ENCODE measurements at regions not wholly inside any gene's neighbourhood (a gene's known extent, or its start where the extent isn't known, plus 50 kb on each side); places are given as distances from the start of the nearest gene placed in this dataset.
A peak's percentile ranks its signal among the peaks of the same experiment; 100 is the strongest.

DNA sequence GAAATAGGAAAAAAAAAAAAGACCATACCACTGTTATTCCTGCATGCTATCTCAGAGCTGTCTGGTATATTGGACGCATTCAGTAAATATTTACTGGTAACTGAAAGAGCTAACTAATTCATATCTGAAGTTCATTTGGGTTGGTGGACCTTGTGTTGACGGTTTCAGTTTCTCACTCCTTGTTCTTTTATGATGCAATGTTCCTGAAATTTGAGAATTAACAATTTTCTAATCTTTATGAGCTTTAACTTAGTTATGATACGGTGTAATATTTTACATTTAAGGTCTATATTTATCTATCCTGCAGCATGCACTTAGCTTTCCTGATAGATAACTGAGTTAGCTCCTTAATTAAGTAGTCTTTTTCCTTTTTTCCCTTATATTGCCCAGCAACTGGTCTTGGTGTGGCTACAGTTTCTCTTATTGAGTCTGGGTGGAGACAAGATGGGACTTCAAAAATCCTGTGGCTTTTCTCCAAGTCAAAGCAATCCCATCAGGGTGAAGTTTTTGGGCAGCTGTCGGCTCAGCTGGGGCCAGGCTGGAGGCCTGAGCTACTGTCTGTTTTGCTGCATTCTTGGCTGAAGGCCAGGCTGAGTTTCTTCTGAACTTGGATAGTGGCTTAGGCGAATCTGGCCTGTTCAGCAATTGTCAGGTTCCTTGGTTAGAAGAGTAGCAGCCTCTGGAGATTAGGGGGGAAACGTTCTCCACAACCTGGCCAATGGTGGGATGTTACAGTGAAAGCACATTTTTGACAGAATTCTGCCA, 78.4 kb upstream of the MEX3C start (continued):
- TF ChIP-seq NFIC (IDR thresholded peaks at IDR 0.05) (peak; percentile 38; the same call in 1 of the 2 replicates), SIRT6 (IDR thresholded peaks at IDR 0.05; ENCODE audit: low read depth, low read length) (no peak), ZZZ3 (IDR thresholded peaks at IDR 0.05) (no peak), ZFPM2 (CRISPR knock-in tag; IDR thresholded peaks at IDR 0.05) (no peak), HLTF (IDR thresholded peaks at IDR 0.05) (no peak), CEBPG (CRISPR knock-in tag; IDR thresholded peaks at IDR 0.05) (no peak), CEBPG (tag; conservative IDR thresholded peaks at IDR 0.05 in 1 of 2, IDR thresholded peaks at IDR 0.05 in 1 of 2) (peak; percentile 83 to 87)
- TF ChIP-seq, protein P1, sequence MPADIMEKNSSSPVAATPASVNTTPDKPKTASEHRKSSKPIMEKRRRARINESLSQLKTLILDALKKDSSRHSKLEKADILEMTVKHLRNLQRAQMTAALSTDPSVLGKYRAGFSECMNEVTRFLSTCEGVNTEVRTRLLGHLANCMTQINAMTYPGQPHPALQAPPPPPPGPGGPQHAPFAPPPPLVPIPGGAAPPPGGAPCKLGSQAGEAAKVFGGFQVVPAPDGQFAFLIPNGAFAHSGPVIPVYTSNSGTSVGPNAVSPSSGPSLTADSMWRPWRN (IDR thresholded peaks at IDR 0.05; ENCODE audit: low read depth) = no peak

DNA sequence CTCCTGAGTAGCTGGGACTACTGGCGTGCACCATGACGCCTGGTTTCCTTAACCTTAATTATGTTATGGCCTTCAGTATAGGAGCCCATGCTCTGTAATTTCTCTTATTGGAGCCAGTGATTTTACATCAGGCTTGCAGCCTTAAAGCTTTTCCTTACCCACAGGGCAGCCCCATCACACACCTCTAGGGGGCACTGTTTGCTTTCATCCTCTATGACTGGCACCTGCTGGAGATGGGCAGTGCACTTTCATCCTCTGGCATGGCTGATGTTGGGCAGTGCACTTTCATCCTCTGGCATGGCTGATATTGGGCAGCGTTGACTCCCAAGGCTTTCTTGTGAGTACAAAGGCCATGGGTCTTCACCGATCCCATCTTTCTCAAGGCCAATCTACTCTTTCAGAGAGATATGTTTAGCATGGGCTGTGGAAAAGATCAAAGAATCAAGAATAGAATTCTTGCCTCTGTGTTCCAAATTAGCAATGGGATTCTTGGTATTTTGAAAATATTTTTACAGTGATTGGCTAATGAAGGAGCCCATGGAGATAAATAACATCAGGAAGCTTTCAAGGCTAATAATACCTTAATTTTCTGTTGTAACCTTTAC, 80.7 kb upstream of the MEX3C start:
- H3K36me3 ChIP-seq (ENCODE audit: control insufficient read depth, insufficient read depth, low read length) = no peaks in the 10 kb centered on the region
- H3K4me3 ChIP-seq = no peak overlapping the region
- in situ Hi-C loops (cut with MboI) = no loop called here
- TF ChIP-seq TFAM (CRISPR knock-in tag; conservative IDR thresholded peaks at IDR 0.05) (no peak), SMC3 (conservative IDR thresholded peaks at IDR 0.05; ENCODE audit: insufficient read depth, low read depth, low read length) (0 out of 2 replicates have a peak, but pooled peaks have one; percentile 10), RAD21 (CRISPR knock-in tag; conservative IDR thresholded peaks at IDR 0.05 in 1 of 2, IDR thresholded peaks at IDR 0.05 in 1 of 2) (peak; percentile 50 to 67), STAT5A (IDR thresholded peaks at IDR 0.05; ENCODE audit: borderline replicate concordance, low read length) (no peak)
- TF ChIP-seq, protein P2, sequence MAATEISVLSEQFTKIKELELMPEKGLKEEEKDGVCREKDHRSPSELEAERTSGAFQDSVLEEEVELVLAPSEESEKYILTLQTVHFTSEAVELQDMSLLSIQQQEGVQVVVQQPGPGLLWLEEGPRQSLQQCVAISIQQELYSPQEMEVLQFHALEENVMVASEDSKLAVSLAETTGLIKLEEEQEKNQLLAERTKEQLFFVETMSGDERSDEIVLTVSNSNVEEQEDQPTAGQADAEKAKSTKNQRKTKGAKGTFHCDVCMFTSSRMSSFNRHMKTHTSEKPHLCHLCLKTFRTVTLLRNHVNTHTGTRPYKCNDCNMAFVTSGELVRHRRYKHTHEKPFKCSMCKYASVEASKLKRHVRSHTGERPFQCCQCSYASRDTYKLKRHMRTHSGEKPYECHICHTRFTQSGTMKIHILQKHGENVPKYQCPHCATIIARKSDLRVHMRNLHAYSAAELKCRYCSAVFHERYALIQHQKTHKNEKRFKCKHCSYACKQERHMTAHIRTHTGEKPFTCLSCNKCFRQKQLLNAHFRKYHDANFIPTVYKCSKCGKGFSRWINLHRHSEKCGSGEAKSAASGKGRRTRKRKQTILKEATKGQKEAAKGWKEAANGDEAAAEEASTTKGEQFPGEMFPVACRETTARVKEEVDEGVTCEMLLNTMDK (IDR thresholded peaks at IDR 0.05; ENCODE audit: borderline replicate concordance, insufficient read depth, low read depth, low read length, poor library complexity, severe bottlenecking) = peak; percentile 43
- TF ChIP-seq, protein P3, sequence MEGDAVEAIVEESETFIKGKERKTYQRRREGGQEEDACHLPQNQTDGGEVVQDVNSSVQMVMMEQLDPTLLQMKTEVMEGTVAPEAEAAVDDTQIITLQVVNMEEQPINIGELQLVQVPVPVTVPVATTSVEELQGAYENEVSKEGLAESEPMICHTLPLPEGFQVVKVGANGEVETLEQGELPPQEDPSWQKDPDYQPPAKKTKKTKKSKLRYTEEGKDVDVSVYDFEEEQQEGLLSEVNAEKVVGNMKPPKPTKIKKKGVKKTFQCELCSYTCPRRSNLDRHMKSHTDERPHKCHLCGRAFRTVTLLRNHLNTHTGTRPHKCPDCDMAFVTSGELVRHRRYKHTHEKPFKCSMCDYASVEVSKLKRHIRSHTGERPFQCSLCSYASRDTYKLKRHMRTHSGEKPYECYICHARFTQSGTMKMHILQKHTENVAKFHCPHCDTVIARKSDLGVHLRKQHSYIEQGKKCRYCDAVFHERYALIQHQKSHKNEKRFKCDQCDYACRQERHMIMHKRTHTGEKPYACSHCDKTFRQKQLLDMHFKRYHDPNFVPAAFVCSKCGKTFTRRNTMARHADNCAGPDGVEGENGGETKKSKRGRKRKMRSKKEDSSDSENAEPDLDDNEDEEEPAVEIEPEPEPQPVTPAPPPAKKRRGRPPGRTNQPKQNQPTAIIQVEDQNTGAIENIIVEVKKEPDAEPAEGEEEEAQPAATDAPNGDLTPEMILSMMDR (IDR thresholded peaks at IDR 0.05 in 2 of 3, conservative IDR thresholded peaks at IDR 0.05 in 1 of 3; ENCODE audit: insufficient read depth in 2 of 3, low read depth in 1 of 3, low read length in 3 of 3) = peak; percentile 61 to 62 (median 61)
- no peaks in the 10 kb centered on the region; a peak in 1 of 5 replicates for H3K4me1 ChIP-seq (replicated peaks in 1 of 2; ENCODE audit: control insufficient read depth in 2 of 2, insufficient read depth in 2 of 2, low read length in 2 of 2)
- no TSS peak for BruUV-seq (replicated peaks)
- ATAC-seq (peak; percentile 84), DNase-seq (ENCODE audit: extremely low read depth in 1 of 4, low spot score in 3 of 4) (peak; percentile 32 to 47 (median 43)), FAIRE-seq (no peak)
- H3K9ac ChIP-seq (ENCODE audit: insufficient read depth in 1 of 2, low read depth in 2 of 2, low read length in 2 of 2) = no peak overlapping the region
- H3K79me2 ChIP-seq (ENCODE audit: control insufficient read depth, insufficient read depth, low read length) = no peaks in the 10 kb centered on the region
- intact Hi-C loops (cut with micrococcal nuclease) = loop anchor here (10.0 kb wide), 1 partner anchor 97 kb away; no protein-coding TSS in a partner anchor
- no peaks in the 10 kb centered on the region for H4K20me1 ChIP-seq (replicated peaks; ENCODE audit: control insufficient read depth, insufficient read depth, low read length)
- H3K4me2 ChIP-seq (ENCODE audit: insufficient read depth, low read length) = no peak overlapping the region
- no peaks in the 10 kb centered on the region; a peak in 1 of 5 replicates for H3K27me3 ChIP-seq (ENCODE audit: control insufficient read depth in 2 of 2, insufficient read depth in 2 of 2, low read length in 2 of 2)
- WGBS (ENCODE audit: insufficient coverage, low coverage, missing lambda C conversion rate) = 16% methylated on average over 4 of the region's 4 CpGs
- no peaks in the 10 kb centered on the region for H3K9me3 ChIP-seq (replicated peaks; ENCODE audit: control insufficient read depth, insufficient read depth, low read depth, low read length)
- POLR2A ChIA-PET = interaction anchor here (1.2 kb wide), 1 partner anchor 10 kb away, joined by 3 read pairs; no protein-coding TSS in a partner anchor
- no peaks in the 10 kb centered on the region for H3K9me1 ChIP-seq (ENCODE audit: control insufficient read depth, insufficient read depth, low read length)
- CTCF ChIA-PET (ENCODE audit: low intra/inter-chr PET ratio) = no interaction called here
- no peak overlapping the region for H2AFZ ChIP-seq (ENCODE audit: low read depth, low read length)
- H3K27ac ChIP-seq (ENCODE audit: extremely low read depth, low read depth, low read length) = no peak overlapping the region

Measured in K562 (cell line).